Sigmoid colon (tissue), 4 donors: ENCODE measurements at regions not wholly inside any gene's neighbourhood (a gene's known extent, or its start where the extent isn't known, plus 50 kb on each side); places are given as distances from the start of the nearest gene placed in this dataset.

ENCODE experiments used
- EP300 ChIP-seq, 4 donors: sonication (generic); formaldehyde crosslinking; IDR thresholded peaks; one replicate each; pipeline ENCODE4 v1.6.1; 2017; ENCODE audit warnings: antibody characterized with exemption in 4 of 4
- POLR2AphosphoS5 ChIP-seq, 4 donors: sonication (generic); formaldehyde crosslinking; IDR thresholded peaks; one replicate each; pipeline ENCODE4 v1.6.1; 2017; ENCODE audit warnings: antibody characterized with exemption in 4 of 4
- TF ChIP-seq, protein P1 (sequence below), 4 experiments: fragments of 450-650 bp in 3 of 4; fragments of 200-600 bp in 1 of 4; IDR thresholded peaks; one replicate each; pipeline ENCODE4 v1.5.1; 2016 to 2019; ENCODE audit warnings: antibody characterized with exemption in 4 of 4, mild to moderate bottlenecking in 3 of 4, moderate library complexity in 2 of 4

- TF ChIP-seq, protein P1, sequence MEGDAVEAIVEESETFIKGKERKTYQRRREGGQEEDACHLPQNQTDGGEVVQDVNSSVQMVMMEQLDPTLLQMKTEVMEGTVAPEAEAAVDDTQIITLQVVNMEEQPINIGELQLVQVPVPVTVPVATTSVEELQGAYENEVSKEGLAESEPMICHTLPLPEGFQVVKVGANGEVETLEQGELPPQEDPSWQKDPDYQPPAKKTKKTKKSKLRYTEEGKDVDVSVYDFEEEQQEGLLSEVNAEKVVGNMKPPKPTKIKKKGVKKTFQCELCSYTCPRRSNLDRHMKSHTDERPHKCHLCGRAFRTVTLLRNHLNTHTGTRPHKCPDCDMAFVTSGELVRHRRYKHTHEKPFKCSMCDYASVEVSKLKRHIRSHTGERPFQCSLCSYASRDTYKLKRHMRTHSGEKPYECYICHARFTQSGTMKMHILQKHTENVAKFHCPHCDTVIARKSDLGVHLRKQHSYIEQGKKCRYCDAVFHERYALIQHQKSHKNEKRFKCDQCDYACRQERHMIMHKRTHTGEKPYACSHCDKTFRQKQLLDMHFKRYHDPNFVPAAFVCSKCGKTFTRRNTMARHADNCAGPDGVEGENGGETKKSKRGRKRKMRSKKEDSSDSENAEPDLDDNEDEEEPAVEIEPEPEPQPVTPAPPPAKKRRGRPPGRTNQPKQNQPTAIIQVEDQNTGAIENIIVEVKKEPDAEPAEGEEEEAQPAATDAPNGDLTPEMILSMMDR (IDR thresholded peaks at IDR 0.05): no peak
- TF ChIP-seq POLR2AphosphoS5 (IDR thresholded peaks at IDR 0.05): no peak
- TF ChIP-seq EP300 (IDR thresholded peaks at IDR 0.05): no peak
Measured at GRCh38 chr7:17580141-17580540, 281.7 kb downstream of the AHR start.
